ENCODE measurements at regions not wholly inside any gene's neighbourhood (a gene's known extent, or its start where the extent isn't known, plus 50 kb on each side); places are given as distances from the start of the nearest gene placed in this dataset.

GRCh38 chr21:14842601-14843000, 222.2 kb downstream of the NRIP1 start:
- no peak for TF ChIP-seq CTCF (IDR thresholded peaks at IDR 0.05)
- TF ChIP-seq POLR2A (IDR thresholded peaks at IDR 0.05): no peak
